22Rv1 (cell line): ENCODE measurements at regions not wholly inside any gene's neighbourhood (a gene's known extent, or its start where the extent isn't known, plus 50 kb on each side); places are given as distances from the start of the nearest gene placed in this dataset.

Experiments used
- H3K27ac ChIP-seq: fragments of 450-650 bp; 2 replicates; pipeline ENCODE4 v1.5.1; 2017
- CTCF ChIP-seq: fragments of 450-650 bp; IDR thresholded peaks from 2 replicates; pipeline ENCODE4 v1.5.1; 2017; ENCODE audit warnings: mild to moderate bottlenecking
- ZFX ChIP-seq: fragments of 450-650 bp; IDR thresholded peaks from 2 replicates; pipeline ENCODE4 v1.6.1; 2017; ENCODE audit warnings: antibody characterized with exemption, borderline replicate concordance

- TF ChIP-seq ZFX: no peak
- no peak for TF ChIP-seq CTCF
These were observed 504.0 kb upstream of the LRRC4C start for GRCh38 chr11:41963406-41963805.

GRCh38 chr11:41970681-41971080 lies 511.2 kb upstream of the LRRC4C start:
- no peak overlapping the region for H3K27ac ChIP-seq
- TF ChIP-seq CTCF (no peak), ZFX (no peak)

More at GRCh38 chr11:41963406-41963805, 504.0 kb upstream of the LRRC4C start:
- H3K27ac ChIP-seq: no peak overlapping the region

GRCh38 chr11:41971592-41971991 lies 512.1 kb upstream of the LRRC4C start:
- TF ChIP-seq CTCF (no peak), ZFX (no peak)
- no peak overlapping the region for H3K27ac ChIP-seq

GRCh38 chr11:41978945-41979344 lies 519.5 kb upstream of the LRRC4C start:
- no peak for TF ChIP-seq CTCF
- TF ChIP-seq ZFX: no peak
- no peak overlapping the region for H3K27ac ChIP-seq

- TF ChIP-seq CTCF (no peak), ZFX (no peak)
- H3K27ac ChIP-seq: no peak overlapping the region
These were observed 521.3 kb upstream of the LRRC4C start for GRCh38 chr11:41980741-41981140.

- H3K27ac ChIP-seq: no peak overlapping the region
- TF ChIP-seq ZFX (no peak), CTCF (no peak)
These were observed 522.8 kb upstream of the LRRC4C start for GRCh38 chr11:41982276-41982675.

GRCh38 chr11:41982975-41983374 lies 523.5 kb upstream of the LRRC4C start:
- TF ChIP-seq ZFX: no peak
- no peak for TF ChIP-seq CTCF
- no peak overlapping the region for H3K27ac ChIP-seq
